ENCODE measurements at regions not wholly inside any gene's neighbourhood (a gene's known extent, or its start where the extent isn't known, plus 50 kb on each side); places are given as distances from the start of the nearest gene placed in this dataset.
"Not testable (repeated sequence)": the region's sequence is repeated elsewhere in the genome, so short reads cannot be mapped to it uniquely, and the experiment has no call there.

DNA sequence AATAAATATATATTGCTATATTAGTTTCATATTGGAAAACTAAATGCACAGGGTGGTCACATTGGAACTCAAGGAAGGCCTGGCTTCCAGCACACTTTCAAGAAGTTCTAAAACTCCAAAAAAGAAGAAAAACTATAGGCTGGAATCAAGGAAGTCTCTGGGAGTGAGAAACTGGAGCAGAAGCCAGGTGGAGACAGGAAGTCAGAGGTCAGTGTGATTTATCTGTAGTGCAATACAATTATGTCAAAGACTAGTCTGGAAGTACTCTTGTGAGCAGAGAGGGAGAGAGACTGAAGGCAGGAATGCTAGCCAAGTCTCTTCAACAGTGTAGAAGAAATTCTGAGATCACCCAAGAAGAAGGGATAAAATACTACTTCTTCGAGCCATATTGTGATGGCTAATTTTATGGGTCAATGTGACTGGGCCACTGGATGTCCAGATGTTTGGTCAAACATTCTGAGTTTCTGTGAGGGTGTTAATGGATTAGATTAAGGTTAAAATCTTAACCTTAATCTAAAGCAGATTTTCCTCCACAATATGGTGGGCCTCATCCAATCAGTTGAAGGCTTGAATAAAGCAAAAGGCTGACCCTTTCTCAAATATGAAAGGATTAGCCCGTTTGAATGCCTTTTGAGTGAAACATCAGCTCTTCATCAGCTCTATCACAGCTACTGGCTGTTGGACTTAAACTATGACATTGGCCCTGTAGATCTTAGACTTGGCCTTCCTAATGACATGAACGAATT lies 208.0 kb downstream of the TDRD15 start:
- intact Hi-C loops (cut with micrococcal nuclease) = no loop called here

DNA sequence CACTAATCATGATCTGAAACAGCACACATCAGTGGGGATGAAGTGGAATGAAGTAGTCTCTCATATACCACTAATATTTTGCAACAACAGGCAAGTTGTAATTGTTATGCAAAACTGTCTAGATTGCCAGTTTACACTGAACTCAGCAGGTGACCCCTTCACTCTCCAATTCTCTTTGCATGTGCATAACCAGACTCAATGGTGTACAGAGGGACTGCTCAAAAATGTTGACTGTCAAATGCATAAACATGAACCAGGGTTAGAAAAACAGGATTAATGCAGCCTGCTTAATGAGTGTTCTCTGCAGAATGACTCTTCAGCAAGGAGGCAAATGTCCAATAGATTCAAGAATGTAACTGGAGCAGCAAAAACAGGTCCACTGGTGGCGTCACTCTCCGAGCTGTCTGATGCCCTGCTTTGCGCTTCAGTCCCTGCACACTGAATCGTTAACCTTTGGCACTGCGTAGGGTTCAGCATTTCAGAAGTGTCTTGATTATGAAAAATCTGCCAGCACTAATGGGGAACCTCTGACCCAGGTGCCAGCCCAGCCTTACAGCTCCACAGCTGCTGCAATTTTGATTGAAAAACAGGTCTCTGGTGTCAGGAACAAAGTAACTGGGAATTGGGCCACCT lies 209.3 kb downstream of the TDRD15 start:
- intact Hi-C loops (cut with micrococcal nuclease) = no loop called here

DNA sequence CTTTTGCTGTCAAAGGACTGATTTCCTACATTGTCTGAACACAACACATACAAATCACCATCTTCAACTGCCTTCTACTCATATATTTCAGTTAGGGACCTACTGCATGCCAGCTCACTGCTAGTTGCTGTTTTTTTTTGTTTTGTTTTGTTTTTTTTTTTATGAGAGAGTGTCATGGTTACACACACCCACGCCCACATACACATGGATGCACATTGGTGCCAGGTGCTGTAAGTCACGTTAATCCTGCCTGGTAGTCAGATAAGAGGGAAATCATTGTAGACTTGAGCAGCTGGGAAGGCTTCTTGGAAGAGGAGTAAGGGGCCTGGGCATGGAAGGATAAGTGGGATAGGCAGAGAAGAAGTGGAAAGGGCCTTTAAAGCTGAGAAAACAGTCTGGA lies 209.9 kb downstream of the TDRD15 start:
- intact Hi-C loops (cut with micrococcal nuclease) = no loop called here

DNA sequence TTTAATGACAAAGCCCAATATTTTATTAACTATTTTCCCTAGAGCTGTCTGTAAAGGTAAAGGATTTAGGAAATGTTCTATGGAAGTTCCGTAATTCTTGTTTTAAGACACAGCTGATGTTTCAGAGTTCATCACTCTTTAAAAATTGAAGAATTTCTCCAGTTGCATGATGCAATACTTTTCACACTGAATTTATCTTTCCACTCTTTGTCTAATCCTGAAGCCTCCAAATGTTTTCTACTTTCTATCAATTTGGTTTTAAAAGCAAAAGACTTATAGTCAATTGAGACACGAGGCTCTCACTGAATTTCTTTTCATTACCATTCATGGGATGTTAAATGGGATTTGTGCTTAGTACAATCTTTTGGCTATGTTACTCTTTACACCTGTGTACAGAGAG lies 223.2 kb downstream of the TDRD15 start:
- intact Hi-C loops (cut with micrococcal nuclease) = no loop called here

DNA sequence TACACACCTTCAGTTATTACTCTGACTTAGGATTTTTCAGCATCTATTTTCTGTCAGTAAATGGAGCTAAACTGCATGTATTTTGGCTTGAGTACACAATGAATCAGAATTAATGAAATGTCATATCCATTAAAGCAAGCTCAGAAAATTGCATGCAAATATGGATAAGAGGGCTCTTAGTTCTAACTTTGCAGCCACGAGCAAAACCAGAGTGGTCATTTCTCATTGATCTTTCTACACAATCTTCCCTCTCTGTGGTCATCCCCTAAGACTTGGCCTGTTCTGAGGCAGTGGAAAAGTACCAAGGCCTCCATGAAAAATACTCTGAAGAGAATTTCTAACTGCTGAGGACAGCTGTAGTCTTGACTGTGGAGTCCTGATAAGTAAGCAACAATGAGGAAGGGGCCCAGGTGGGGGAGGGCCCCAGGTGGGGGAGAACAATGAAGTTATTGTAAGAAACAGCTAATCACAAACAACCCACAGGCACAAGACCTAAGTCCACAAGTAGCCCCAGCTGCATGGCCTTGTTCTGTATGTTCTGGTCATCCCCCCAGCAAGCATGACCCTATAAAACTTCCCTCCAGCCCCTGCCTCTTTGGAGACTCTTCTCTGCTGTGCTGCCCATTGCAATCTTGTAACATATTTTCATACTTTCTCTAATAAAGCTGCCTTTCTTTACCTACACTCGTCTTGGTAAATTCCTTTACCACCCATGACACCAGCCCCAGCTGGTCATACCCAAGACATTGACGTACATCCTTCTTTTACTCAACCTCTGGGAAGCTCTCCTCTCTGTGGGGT lies 230.3 kb downstream of the TDRD15 start:
- intact Hi-C loops (cut with micrococcal nuclease) = no loop called here

DNA sequence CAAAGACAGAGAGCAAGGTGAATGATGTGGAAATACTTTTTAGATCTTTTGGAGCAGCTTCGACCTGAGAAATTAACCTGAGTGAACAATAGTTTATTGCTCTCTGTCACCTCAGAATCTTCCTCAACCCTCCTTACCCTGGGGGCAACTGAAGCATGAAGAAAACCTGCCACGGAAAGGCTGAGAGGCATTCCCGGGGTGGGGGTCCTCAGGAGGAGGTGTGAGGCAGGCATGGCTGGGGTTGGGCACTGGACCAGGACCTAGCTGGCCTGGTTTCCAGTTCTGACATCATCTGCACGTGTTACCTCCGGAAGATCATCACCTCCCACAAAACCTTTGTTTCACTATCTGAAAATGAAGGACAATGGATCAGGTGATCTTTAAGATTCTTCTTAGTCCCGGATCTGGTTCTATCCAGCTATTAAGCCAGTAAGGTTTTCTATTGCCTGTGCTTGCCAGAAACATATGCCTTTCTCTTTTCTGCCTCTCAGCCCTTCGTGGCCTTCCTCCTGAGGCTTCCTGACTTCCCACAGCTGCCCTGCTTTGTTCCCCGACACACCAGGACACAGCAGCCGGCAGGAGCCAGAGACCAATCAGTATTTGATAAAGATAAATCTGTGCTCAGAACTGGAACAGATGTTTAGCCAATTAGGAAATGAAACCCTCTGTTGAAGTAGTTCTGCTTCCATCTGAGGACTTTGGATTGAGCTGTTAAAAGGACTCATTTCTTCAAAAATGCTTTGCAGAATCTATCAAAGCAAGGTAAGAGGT lies 232.5 kb downstream of the TDRD15 start:
- intact Hi-C loops (cut with micrococcal nuclease) = no loop called here

DNA sequence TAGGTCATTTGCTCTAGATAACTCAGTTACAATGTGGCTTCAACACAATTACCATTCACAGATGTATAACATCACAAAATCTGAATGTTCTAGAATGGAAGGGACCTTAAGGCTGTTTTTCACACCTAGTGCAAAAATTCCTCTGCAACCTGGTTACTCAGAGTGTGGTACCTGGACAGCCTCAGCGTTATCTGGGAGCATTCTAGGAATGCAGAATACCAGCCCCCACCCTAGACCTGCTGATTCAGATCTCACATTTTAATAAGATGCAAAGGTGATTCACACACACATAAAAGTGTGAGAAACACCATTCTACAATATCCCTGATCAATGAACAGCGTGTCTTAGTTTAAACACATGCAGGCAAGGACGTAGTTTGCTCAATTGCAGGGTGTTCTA lies 233.1 kb downstream of the TDRD15 start:
- intact Hi-C loops (cut with micrococcal nuclease) = no loop called here

DNA sequence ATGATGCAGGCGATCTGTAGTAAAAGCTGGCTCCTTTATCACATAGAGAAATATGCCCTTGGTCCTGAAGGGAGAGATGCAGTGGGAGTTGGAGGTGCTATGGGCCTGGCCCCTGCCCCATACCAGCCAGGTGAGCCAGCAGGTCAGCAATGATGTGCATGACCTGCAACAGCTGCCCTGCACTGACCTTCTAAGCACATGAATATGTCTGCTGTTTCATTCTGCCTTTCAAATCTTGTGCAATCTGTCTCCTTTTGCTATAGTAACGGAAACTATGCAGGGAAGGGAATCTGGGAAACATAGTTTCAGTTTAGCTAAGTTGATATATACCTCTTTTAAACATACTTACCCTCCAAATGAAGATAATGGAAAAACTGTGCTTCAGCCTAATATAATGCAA lies 235.2 kb downstream of the TDRD15 start:
- intact Hi-C loops (cut with micrococcal nuclease) = no loop called here

DNA sequence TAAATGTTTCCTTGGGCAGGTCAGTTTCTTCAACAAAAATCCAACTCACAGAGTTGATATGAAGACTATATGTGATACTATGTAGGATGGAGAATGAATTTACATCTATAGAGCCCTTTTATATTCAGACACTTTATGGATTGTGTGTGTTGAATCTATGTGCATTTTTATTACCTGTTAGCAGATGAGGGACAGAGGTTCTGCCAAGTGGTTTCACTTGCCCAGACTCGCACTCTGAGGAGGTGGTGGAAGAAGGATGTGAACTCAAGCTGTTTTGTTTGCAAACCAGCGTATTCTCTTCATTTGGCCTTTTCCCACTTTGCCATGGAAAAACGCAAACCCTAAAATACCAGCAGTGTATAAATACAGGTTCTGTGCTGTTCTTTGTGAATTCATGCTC lies 237.6 kb downstream of the TDRD15 start:
- intact Hi-C loops (cut with micrococcal nuclease) = no loop called here

DNA sequence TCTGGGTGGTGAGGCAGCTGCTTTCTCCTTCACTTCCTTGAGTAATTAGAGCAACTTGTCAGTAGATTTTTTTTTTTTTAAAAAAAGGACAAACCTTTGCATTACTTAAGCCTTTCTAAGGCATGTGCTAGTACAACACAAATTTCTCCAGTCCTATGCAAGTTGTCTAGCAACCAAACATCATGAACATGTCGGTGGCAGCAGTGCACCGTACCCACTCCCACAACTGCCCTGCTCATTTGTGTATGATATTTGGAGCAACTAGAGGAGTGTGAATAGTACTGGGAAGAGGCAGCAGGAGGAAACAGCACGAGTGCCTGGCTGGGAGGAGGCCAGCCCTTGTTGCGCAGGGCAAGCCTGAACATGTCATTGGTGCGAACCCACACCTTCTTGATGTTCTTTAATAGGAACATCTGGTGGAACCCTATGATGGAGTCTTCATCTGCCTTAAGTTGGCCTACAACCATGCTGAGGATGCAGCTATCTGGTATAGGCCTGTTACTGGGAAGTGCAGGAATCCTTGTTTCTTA lies 238.3 kb downstream of the TDRD15 start:
- intact Hi-C loops (cut with micrococcal nuclease) = no loop called here

DNA sequence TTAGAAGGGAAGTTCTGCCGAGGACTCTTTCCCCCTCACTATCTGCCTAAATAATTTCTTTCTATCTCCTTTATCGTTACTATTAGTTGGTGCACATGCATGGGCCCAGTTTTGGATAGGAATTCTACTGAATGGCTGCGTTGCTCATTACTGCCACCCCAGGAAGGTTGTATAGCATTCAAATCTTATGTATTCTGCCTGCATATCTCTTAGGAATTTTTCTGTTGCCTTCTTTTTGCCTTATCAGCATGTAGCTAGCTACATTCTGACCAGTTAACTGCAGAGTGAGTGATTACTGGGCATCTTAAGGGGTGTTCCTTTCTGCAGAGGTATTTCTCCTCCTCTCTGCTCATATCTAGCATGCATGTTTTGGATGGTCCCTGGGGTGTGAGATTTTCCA lies 239.6 kb downstream of the TDRD15 start:
- intact Hi-C loops (cut with micrococcal nuclease) = no loop called here

DNA sequence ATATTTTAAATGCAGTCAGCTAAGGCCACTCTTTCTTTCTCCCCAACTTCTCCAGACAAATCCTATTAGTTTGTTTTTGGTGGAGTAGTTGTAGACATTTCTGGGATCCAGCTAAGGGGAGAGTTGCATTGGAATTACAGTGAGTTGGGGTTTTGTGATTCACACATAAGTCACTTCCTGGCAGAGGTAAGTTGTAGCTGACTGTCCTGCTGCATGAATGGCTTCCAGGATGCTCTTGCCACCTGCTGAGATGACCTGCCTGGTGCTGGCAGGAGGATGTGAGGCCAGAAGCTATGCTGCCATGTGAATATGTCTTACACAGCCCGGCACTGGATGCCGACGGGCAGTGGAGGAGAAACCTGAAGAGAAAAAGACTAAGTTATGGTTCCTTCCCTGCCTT lies 243.7 kb downstream of the TDRD15 start:
- intact Hi-C loops (cut with micrococcal nuclease) = no loop called here

DNA sequence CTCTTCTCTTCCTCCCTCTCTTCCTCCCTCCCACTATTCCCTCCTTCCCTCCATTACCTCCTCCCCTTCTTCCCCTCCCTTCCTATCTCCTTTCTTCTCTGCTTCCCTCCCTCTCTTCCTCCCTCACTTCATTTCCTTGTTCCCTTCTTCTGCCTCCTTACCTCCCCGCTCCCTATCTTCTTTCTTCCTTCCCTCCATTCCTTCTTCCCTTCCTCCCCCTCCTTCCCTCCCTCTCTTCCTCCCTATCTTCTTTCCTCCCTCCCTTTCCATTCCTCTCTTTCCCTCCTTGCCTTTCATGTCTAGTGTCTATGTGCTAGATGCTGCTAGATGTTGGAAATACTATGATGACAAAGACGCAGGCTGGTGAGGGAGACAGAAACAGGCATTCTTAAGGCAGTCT lies 246.0 kb downstream of the TDRD15 start:
- intact Hi-C loops (cut with micrococcal nuclease) = no loop called here

DNA sequence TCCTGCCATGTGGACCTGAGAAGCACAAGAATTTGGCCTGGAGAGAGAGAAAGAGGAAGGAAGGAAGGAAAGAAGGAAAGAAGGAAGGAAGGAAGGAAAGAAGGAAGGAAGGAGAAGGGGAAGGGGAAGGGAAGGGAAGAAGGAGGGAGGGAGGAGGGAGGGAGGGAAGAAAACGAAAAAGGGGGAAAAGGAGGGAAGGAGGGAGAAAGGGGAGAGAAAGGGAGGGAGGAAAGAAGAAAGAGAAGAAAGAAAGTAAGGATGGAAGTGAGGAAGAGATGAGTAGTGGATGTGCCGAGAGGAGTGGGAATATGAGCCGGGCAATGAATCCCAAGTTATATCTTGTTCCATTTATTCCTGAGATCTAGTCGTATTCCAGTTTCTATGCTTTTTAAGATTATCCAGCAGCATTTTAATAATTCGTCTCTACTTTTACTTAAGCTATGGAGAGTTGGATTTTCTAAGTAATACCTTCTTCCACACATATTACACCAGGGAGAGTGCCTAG lies 247.8 kb downstream of the TDRD15 start:
- intact Hi-C loops (cut with micrococcal nuclease) = no loop called here

DNA sequence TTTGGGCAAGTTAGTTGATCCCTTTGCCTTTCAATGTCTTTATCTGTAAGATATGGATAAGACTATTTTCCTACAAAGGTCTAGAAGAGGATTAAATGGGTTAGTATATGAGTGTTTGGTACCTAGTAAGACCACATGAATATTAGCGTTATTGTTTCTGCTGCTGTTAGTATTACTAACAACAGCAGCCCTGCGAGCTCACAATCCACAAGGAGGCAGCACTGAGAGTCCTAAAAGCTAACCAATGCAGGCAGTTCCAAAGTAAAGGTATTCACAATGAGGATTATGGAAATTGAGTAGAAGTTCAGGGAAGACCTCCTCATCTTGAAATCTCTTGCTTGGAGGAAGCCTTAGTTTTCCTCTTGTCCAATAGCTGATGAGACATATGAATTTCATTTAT lies 248.9 kb downstream of the TDRD15 start:
- intact Hi-C loops (cut with micrococcal nuclease) = no loop called here

DNA sequence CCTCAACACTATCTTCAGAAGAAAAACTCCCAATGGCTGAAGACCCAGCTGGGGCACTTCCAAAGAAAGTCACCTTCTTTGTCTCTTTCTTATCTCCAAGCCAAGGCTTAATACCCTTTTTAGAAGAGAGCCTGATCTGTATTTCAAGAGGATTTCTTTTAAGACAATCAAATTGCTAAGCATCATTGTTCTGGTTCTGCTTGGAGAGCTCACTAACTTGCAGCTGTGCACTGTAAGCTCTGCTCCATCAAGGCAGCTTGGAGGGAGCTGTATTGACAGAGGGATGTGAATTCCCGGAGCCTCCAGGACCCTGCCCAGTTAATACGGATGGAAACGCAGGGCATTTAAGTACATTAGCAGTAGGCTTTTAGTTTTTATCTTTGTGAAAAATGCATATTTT lies 253.1 kb downstream of the TDRD15 start:
- intact Hi-C loops (cut with micrococcal nuclease) = no loop called here

DNA sequence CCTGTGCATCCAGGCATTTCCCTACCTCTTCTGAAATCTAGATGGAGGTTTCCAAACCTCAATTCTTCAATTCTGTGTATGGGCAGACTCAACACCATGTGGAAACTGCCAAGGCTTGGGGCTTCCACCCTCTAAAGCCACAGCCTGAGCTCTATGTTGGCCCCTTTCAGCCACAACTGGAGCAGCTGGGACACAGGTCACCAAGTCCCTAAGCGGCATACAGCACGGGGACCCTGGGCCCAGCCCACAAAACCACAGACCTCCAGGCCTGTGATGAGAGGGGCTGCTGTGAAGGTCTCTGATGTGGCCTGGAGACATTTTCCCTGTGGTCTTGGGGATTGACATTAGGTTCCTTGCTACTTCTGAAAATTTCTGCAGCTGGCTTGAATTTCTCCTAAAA lies 255.4 kb downstream of the TDRD15 start:
- intact Hi-C loops (cut with micrococcal nuclease) = no loop called here

DNA sequence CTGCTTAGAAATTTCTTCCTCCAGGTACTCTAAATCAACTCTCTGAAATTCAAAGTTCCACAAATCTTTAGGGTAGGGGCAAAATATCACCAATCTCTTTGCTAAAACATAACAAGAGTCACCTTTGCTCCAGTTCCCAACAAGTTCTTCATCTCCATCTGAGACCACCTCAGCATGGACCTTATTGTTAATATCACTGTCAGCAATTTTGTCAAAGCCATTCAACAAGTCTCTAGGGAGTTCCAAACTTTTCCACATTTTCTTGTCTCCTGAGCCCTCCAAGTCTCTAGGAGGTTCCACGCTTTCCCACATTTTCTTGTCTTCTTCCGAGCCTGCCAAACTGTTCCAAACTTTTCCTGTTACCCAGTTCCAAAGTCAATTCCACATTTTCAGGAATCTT lies 255.9 kb downstream of the TDRD15 start:
- intact Hi-C loops (cut with micrococcal nuclease) = not testable (repeated sequence)

DNA sequence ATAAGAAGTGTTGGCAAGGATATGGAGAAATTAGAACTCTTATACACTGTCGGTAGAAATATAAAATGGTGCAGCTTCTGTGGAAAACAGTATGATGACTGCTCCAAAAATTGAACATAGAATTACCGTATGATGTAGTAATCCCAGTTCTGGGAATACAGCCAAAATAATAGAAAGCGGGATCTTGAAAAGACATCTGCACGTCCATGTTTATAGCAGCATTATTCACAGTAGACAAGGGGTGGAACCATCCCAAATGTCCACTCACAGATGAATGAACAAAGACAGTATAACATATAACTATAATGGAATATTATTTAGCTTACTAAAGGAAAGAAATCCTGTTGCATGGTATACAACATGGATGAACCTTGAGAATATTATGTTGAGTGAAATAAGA lies 257.7 kb downstream of the TDRD15 start:
- intact Hi-C loops (cut with micrococcal nuclease) = no loop called here

DNA sequence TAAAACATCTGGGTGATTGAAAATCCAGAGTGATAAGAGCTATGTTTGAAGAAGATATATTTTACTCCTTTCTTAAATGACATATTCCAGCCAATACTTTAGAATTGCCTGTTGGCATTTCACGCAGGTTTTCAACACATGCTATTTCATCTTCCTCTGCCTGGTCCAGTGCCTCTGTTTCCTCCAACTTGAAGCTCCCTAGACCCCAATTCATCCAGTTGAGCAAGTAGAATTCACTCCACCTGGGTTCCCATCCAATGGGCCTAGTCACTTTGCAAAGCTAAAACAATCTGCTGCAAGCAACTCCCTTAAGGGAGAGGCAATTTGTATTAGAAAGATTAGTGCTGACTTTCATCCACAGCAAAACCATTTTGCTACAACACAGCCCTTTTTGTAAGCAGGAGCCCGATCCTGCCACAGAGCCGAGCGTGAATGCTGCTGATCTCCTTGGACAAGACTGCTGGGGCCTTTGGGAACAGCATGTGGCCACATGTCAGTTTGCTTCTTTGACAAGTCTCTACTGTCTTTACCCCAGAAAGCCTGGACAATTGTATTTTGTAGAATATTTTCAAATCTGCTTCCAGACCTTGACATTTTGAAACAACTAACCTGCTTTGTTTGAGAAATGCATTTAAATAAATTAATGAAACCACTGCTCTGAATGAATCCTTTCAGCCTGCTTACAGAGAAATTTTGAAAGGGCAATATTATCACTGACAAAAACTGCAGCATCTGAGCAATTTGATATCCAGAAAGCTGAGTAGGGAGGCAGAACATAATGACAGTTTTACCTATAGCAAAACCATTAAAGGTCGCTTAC lies 259.1 kb downstream of the TDRD15 start:
- intact Hi-C loops (cut with micrococcal nuclease) = no loop called here
